ENCODE measurements at regions not wholly inside any gene's neighbourhood (a gene's known extent, or its start where the extent isn't known, plus 50 kb on each side); places are given as distances from the start of the nearest gene placed in this dataset.

GRCh38 chr12:11593013-11593412 lies 56.5 kb upstream of the ETV6 start:
- TF ChIP-seq CTCF (IDR thresholded peaks at IDR 0.05) (no peak), POLR2A (IDR thresholded peaks at IDR 0.05) (no peak)

All from lower leg skin (tissue), 3 donors.